ENCODE measurements at regions not wholly inside any gene's neighbourhood (a gene's known extent, or its start where the extent isn't known, plus 50 kb on each side); places are given as distances from the start of the nearest gene placed in this dataset.

DNA sequence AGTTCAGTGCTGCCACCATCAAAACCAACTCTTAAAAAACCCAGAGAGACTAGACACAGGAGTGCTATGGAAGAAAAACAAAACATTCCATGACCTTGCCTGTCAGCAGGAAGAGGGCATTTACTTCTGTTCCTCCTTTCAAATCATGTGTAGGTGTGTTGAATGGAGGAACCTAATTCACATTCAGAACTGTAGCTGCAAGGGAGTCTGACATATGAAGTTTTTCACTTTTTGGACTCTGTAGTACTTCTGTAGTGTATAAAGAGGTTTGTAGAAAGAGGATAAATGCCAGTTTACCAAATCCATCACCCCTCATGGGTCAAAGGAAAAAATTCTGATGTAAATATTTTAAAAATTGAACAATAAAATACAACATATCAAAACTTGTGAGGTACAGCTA, 51.1 kb upstream of the SYPL1 start:
- H3K36me3 ChIP-seq, result no peaks in the 10 kb centered on the region
- H3K9me3 ChIP-seq, result peaks cover 6 to 12% (median 10%) of the 10 kb centered on the region in 3 donors
- H3K27me3 ChIP-seq, result no peaks in the 10 kb centered on the region
- H3K4me1 ChIP-seq, result peaks cover 0 to 34% (median 17%) of the 10 kb centered on the region in 4 donors
- H3K4me3 ChIP-seq, result no peak overlapping the region
- TF ChIP-seq, protein P1, sequence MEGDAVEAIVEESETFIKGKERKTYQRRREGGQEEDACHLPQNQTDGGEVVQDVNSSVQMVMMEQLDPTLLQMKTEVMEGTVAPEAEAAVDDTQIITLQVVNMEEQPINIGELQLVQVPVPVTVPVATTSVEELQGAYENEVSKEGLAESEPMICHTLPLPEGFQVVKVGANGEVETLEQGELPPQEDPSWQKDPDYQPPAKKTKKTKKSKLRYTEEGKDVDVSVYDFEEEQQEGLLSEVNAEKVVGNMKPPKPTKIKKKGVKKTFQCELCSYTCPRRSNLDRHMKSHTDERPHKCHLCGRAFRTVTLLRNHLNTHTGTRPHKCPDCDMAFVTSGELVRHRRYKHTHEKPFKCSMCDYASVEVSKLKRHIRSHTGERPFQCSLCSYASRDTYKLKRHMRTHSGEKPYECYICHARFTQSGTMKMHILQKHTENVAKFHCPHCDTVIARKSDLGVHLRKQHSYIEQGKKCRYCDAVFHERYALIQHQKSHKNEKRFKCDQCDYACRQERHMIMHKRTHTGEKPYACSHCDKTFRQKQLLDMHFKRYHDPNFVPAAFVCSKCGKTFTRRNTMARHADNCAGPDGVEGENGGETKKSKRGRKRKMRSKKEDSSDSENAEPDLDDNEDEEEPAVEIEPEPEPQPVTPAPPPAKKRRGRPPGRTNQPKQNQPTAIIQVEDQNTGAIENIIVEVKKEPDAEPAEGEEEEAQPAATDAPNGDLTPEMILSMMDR (IDR thresholded peaks at IDR 0.05), result no peak
- no peak overlapping the region for H3K27ac ChIP-seq
- intact Hi-C loops (cut with DNase I; ENCODE audit: low total_unique reads), result no loop called here
- no peak for DNase-seq

Data from tibial artery (tissue), 4 donors.